HCT116 (cell line): ENCODE measurements at regions not wholly inside any gene's neighbourhood (a gene's known extent, or its start where the extent isn't known, plus 50 kb on each side); places are given as distances from the start of the nearest gene placed in this dataset.

ENCODE experiments used
- ATAC-seq: fragments of 200-7000 bp; cut with Tn5 transposase; 2 replicates; pipeline ENCODE4 v1.9.1; 2020; ENCODE audit warnings: mild to moderate bottlenecking, moderate library complexity
- BruUV-seq: library from RNA; stranded (reverse); fragments of 400-500 nt; replicated peaks from 2 replicates; lab custom pipeline; 2021; lab: Mats Ljungman, UMichigan
- CTCF ChIA-PET: fragments of 300-600 bp; sonication (Branson Sonifier 250); formaldehyde crosslinking; loops from one replicate; lab custom pipeline; 2021; ENCODE audit warnings: antibody characterized with exemption; lab: Charles Lee
- POLR2A ChIA-PET: fragments of 300-600, 350-600 bp; sonication (Branson Sonifier 250); formaldehyde crosslinking; loops from one replicate; lab custom pipeline; 2021; ENCODE audit warnings: antibody characterized with exemption; lab: Charles Lee
- RAD21 ChIA-PET, 2 experiments: fragments of 300-600 bp; sonication (Branson Sonifier 250); formaldehyde crosslinking; loops; one replicate each; lab custom pipeline; 2023; ENCODE audit warnings: low total read pairs in 2 of 2; ENCODE audit not compliant: uncharacterized antibody in 2 of 2, unreplicated experiment in 2 of 2, low non-redundant PET in 1 of 2; lab: Charles Lee
- DNase-seq: peaks from one replicate; pipeline ENCODE4 v3.0.0-alpha.2; 2010; ENCODE audit warnings: low read depth, low spot score
- H2AFZ ChIP-seq: fragments of 200-600 bp; shearing (Covaris generic), sonication (generic); 2 replicates; pipeline ENCODE4 v1.6.1; 2017; ENCODE audit warnings: low read depth, mixed run types, mixed read lengths, antibody characterized with exemption, low read length; ENCODE audit not compliant: poor library complexity, severe bottlenecking
- H3K27ac ChIP-seq: 2 replicates; pipeline ENCODE4 v1.5.1; 2012; ENCODE audit warnings: low read depth, low read length
- H3K27me3 ChIP-seq: fragments of 200-600 bp; sonication (generic); 2 replicates; pipeline ENCODE4 v1.6.1; 2016; ENCODE audit warnings: mixed run types, low read length, mixed read lengths; ENCODE audit not compliant: insufficient read depth
- H3K36me3 ChIP-seq, 2 experiments: fragments of 200-500 bp in 1 of 2; fragments of 200-600 bp in 1 of 2; sonication (Bioruptor generic) in 1 of 2; sonication (generic) in 1 of 2; 2 replicates each; pipeline versions ENCODE4 v1.5.1 to v1.6.1; 2014 to 2016; ENCODE audit warnings: low read length in 2 of 2, inconsistent platforms in 1 of 2, mixed read lengths in 1 of 2, mixed run types in 1 of 2; ENCODE audit not compliant: insufficient read depth in 2 of 2, control insufficient read depth in 1 of 2
- H3K4me1 ChIP-seq, 2 experiments: fragments of 200-600 bp in 1 of 2; sonication (generic) in 1 of 2; 2 replicates each; pipeline versions ENCODE4 v1.5.1 to v1.6.1; 2012 to 2017; ENCODE audit warnings: low read length in 2 of 2, inconsistent platforms in 1 of 2, mild to moderate bottlenecking in 1 of 2, mixed read lengths in 1 of 2, mixed run types in 1 of 2, moderate library complexity in 1 of 2; ENCODE audit not compliant: insufficient read depth in 2 of 2, control insufficient read depth in 1 of 2
- H3K4me2 ChIP-seq: fragments of 200-600 bp; sonication (generic); 2 replicates; pipeline ENCODE4 v1.6.1; 2017; ENCODE audit warnings: mixed run types, low read length, mixed read lengths
- H3K4me3 ChIP-seq, 2 experiments: fragments of 200-600 bp in 1 of 2; sonication (generic) in 1 of 2; replicated peaks in 1 of 2; 2 replicates each; pipeline ENCODE4 v1.5.1; 2011 to 2016; ENCODE audit warnings: low read length in 2 of 2, control low read depth in 1 of 2, low read depth in 1 of 2, mild to moderate bottlenecking in 1 of 2, mixed read lengths in 1 of 2, mixed run types in 1 of 2
- H3K79me2 ChIP-seq: fragments of 200-600 bp; sonication (generic); 2 replicates; pipeline ENCODE4 v1.6.1; 2017; ENCODE audit warnings: mild to moderate bottlenecking, mixed run types, low read length, moderate library complexity, mixed read lengths; ENCODE audit not compliant: insufficient read depth
- H3K9ac ChIP-seq: fragments of 200-600 bp; sonication (generic); 2 replicates; pipeline ENCODE4 v1.6.1; 2016; ENCODE audit warnings: low read length, mixed read lengths
- H3K9me2 ChIP-seq: fragments of 200-600 bp; sonication (generic), shearing (Covaris generic); 2 replicates; pipeline ENCODE4 v1.6.1; 2017; ENCODE audit warnings: mixed run types, mild to moderate bottlenecking, moderate library complexity; ENCODE audit not compliant: insufficient read depth
- H3K9me3 ChIP-seq, 2 experiments: fragments of 200-500 bp in 1 of 2; fragments of 200-600 bp in 1 of 2; sonication (Bioruptor generic) in 1 of 2; sonication (generic) in 1 of 2; 2 replicates each; pipeline ENCODE4 v1.6.1; 2014 to 2017; ENCODE audit warnings: low read length in 2 of 2, mixed read lengths in 2 of 2, inconsistent platforms in 1 of 2, low read depth in 1 of 2, mild to moderate bottlenecking in 1 of 2, mixed run types in 1 of 2, moderate library complexity in 1 of 2; ENCODE audit not compliant: control insufficient read depth in 1 of 2, insufficient read depth in 1 of 2
- H4K20me1 ChIP-seq: fragments of 200-600 bp; sonication (generic), shearing (Covaris generic); 2 replicates; pipeline ENCODE4 v1.6.1; 2017; ENCODE audit warnings: mixed run types, mild to moderate bottlenecking, moderate library complexity; ENCODE audit not compliant: insufficient read depth
- EGR1 ChIP-seq: IDR thresholded peaks from 2 replicates; pipeline ENCODE4 v1.6.1; 2012; ENCODE audit warnings: low read depth
- ELF1 ChIP-seq: IDR thresholded peaks from 2 replicates; pipeline ENCODE4 v1.6.1; 2012; ENCODE audit warnings: low read depth, borderline replicate concordance
- EZH2phosphoT487 ChIP-seq: fragments of 200-600 bp; IDR thresholded peaks from 2 replicates; pipeline ENCODE4 v1.6.1; 2018; ENCODE audit warnings: antibody characterized with exemption, borderline replicate concordance
- SP1 ChIP-seq: IDR thresholded peaks from 2 replicates; pipeline ENCODE4 v1.6.1; 2012; ENCODE audit warnings: low read depth
- TCF7L2 ChIP-seq: IDR thresholded peaks from 2 replicates; pipeline ENCODE4 v1.7.0; 2011; ENCODE audit warnings: borderline replicate concordance, inconsistent platforms; ENCODE audit not compliant: insufficient read depth, insufficient read length; ENCODE audit errors: extremely low read depth
- intact Hi-C: fragments of 100-400 bp; cut with micrococcal nuclease; formaldehyde crosslinking; loops from 2 replicates; pipeline ENCODE4 v1.10.0; 2022
- TF ChIP-seq, protein P1 (sequence below): IDR thresholded peaks from 2 replicates; pipeline ENCODE4 v1.6.1; 2012; ENCODE audit warnings: low read depth
- TF ChIP-seq, protein P2 (sequence below): IDR thresholded peaks from 2 replicates; pipeline ENCODE4 v1.6.1; 2012
- TF ChIP-seq, protein P3 (sequence below), 3 experiments: fragments of 200-600 bp in 1 of 3; sonication (generic) in 1 of 3; IDR thresholded peaks in 2 of 3; conservative IDR thresholded peaks in 1 of 3; 2 replicates each; pipeline ENCODE4 v1.5.1; 2012 to 2017; ENCODE audit warnings: low read depth in 2 of 3, low read length in 2 of 3, antibody characterized with exemption in 1 of 3, borderline replicate concordance in 1 of 3, control low read depth in 1 of 3, mild to moderate bottlenecking in 1 of 3, mixed read lengths in 1 of 3, mixed run types in 1 of 3, moderate library complexity in 1 of 3; ENCODE audit not compliant: insufficient read depth in 1 of 3

DNA sequence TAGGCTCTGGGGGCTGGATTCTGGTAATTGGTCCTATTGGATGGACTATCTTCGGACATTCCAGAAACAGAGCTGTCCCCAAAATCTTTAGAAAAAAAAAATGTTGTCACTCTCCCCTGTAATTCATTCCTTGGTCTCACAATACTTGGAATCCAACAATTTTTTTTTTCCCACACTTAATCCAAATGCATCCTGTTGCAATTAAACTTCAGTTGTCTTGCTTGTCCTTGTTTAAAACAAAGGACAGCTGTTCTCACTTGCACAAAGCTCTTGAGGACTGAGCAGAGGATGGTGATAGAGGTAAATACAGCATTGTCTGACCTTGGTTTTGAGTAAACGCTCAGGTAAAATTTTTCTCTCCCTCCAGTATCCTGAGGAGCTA lies 75.3 kb downstream of the SC5D start:
- Histone ChIP-seq H3K36me3 (no peaks in the 10 kb centered on the region), H3K27ac (no peak overlapping the region), H4K20me1 (no peaks in the 10 kb centered on the region), H3K27me3 (peaks cover 12% of the 10 kb centered on the region; the same call in 1 of the 2 replicates), H3K4me2 (no peak overlapping the region), H3K9me2 (no peaks in the 10 kb centered on the region), H3K4me3 (no peak overlapping the region), H3K9me3 (no peaks in the 10 kb centered on the region), H2AFZ (no peak overlapping the region), H3K9ac (no peak overlapping the region), H3K4me1 (no peaks in the 10 kb centered on the region), H3K79me2 (no peaks in the 10 kb centered on the region)
- no TSS peak for BruUV-seq
- CTCF ChIA-PET, result no interaction called here
- RAD21 ChIA-PET, result no interaction called here
- intact Hi-C loops, result no loop called here
- no peak for TF ChIP-seq EZH2phosphoT487
- no peak for TF ChIP-seq SP1
- TF ChIP-seq ELF1, result no peak
- TF ChIP-seq, protein P1, sequence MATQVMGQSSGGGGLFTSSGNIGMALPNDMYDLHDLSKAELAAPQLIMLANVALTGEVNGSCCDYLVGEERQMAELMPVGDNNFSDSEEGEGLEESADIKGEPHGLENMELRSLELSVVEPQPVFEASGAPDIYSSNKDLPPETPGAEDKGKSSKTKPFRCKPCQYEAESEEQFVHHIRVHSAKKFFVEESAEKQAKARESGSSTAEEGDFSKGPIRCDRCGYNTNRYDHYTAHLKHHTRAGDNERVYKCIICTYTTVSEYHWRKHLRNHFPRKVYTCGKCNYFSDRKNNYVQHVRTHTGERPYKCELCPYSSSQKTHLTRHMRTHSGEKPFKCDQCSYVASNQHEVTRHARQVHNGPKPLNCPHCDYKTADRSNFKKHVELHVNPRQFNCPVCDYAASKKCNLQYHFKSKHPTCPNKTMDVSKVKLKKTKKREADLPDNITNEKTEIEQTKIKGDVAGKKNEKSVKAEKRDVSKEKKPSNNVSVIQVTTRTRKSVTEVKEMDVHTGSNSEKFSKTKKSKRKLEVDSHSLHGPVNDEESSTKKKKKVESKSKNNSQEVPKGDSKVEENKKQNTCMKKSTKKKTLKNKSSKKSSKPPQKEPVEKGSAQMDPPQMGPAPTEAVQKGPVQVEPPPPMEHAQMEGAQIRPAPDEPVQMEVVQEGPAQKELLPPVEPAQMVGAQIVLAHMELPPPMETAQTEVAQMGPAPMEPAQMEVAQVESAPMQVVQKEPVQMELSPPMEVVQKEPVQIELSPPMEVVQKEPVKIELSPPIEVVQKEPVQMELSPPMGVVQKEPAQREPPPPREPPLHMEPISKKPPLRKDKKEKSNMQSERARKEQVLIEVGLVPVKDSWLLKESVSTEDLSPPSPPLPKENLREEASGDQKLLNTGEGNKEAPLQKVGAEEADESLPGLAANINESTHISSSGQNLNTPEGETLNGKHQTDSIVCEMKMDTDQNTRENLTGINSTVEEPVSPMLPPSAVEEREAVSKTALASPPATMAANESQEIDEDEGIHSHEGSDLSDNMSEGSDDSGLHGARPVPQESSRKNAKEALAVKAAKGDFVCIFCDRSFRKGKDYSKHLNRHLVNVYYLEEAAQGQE, result no peak
- TF ChIP-seq, protein P2, sequence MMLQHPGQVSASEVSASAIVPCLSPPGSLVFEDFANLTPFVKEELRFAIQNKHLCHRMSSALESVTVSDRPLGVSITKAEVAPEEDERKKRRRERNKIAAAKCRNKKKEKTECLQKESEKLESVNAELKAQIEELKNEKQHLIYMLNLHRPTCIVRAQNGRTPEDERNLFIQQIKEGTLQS, result no peak
- no peak for TF ChIP-seq TCF7L2
- no peak for TF ChIP-seq EGR1
- TF ChIP-seq, protein P3, sequence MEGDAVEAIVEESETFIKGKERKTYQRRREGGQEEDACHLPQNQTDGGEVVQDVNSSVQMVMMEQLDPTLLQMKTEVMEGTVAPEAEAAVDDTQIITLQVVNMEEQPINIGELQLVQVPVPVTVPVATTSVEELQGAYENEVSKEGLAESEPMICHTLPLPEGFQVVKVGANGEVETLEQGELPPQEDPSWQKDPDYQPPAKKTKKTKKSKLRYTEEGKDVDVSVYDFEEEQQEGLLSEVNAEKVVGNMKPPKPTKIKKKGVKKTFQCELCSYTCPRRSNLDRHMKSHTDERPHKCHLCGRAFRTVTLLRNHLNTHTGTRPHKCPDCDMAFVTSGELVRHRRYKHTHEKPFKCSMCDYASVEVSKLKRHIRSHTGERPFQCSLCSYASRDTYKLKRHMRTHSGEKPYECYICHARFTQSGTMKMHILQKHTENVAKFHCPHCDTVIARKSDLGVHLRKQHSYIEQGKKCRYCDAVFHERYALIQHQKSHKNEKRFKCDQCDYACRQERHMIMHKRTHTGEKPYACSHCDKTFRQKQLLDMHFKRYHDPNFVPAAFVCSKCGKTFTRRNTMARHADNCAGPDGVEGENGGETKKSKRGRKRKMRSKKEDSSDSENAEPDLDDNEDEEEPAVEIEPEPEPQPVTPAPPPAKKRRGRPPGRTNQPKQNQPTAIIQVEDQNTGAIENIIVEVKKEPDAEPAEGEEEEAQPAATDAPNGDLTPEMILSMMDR (IDR thresholded peaks at IDR 0.05 in 2 of 3, conservative IDR thresholded peaks at IDR 0.05 in 1 of 3; ENCODE audit: borderline replicate concordance in 1 of 3, insufficient read depth in 1 of 3, low read depth in 2 of 3, low read length in 2 of 3), result no peak
- ATAC-seq (no peak), DNase-seq (no peak)
- POLR2A ChIA-PET, result no interaction called here
